Epithelial cell of proximal tubule (primary cell): ENCODE measurements at regions not wholly inside any gene's neighbourhood (a gene's known extent, or its start where the extent isn't known, plus 50 kb on each side); places are given as distances from the start of the nearest gene placed in this dataset.
"Not testable (repeated sequence)": the region's sequence is repeated elsewhere in the genome, so short reads cannot be mapped to it uniquely, and the experiment has no call there.

Source experiments
- DNase-seq: peaks from one replicate; pipeline ENCODE4 v3.0.0-alpha.2; 2011; ENCODE audit warnings: low read depth
- H3K4me3 ChIP-seq: 2 replicates; pipeline ENCODE4 v1.5.1; 2011; ENCODE audit warnings: low read depth, mild to moderate bottlenecking, low read length
- TF ChIP-seq, protein P1 (sequence below): conservative IDR thresholded peaks from 2 replicates; pipeline ENCODE4 v1.5.1; 2012; ENCODE audit warnings: low read depth, mild to moderate bottlenecking, low read length

DNA sequence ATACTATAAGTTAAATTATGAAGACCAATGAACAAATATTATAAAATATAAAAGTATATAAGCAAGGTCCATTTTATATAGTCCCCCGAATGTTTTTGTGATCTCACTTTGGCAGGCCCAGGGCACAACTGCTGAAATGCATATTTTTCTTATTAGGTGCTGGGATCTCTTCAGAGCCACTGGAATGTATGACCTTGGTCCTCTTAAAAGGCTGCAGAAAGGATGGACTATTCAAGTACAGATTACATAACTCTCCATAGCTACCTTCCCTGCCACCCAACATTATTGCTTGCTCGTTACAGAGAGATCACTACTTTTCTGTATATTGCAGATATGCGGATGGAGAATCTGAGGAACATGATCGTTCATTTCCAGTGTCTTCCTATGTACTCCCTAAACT is 925.6 kb upstream of the CELF4 start:
- no peak overlapping the region for H3K4me3 ChIP-seq
- TF ChIP-seq, protein P1, sequence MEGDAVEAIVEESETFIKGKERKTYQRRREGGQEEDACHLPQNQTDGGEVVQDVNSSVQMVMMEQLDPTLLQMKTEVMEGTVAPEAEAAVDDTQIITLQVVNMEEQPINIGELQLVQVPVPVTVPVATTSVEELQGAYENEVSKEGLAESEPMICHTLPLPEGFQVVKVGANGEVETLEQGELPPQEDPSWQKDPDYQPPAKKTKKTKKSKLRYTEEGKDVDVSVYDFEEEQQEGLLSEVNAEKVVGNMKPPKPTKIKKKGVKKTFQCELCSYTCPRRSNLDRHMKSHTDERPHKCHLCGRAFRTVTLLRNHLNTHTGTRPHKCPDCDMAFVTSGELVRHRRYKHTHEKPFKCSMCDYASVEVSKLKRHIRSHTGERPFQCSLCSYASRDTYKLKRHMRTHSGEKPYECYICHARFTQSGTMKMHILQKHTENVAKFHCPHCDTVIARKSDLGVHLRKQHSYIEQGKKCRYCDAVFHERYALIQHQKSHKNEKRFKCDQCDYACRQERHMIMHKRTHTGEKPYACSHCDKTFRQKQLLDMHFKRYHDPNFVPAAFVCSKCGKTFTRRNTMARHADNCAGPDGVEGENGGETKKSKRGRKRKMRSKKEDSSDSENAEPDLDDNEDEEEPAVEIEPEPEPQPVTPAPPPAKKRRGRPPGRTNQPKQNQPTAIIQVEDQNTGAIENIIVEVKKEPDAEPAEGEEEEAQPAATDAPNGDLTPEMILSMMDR, result no peak
- no peak for DNase-seq

DNA sequence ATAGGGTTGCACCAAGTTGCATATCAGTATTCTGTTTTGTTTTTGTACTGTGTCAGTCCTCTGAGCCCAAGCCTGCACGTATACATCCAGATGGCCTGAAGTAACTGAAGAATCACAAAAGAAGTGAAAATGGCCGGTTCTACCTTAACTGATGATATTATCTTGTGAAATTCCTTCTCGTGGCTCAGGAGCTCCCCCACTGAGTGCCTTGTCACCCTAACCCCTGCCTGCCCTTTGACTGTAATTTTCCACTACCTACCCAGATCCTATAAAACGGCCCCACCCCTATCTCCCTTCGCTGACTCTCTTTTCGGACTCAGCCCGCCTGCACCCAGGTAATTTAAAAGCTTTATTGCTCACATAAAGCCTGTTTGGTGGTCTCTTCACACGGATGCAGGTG is 924.1 kb upstream of the CELF4 start:
- DNase-seq, H3K4me3 ChIP-seq: not testable (repeated sequence)

DNA sequence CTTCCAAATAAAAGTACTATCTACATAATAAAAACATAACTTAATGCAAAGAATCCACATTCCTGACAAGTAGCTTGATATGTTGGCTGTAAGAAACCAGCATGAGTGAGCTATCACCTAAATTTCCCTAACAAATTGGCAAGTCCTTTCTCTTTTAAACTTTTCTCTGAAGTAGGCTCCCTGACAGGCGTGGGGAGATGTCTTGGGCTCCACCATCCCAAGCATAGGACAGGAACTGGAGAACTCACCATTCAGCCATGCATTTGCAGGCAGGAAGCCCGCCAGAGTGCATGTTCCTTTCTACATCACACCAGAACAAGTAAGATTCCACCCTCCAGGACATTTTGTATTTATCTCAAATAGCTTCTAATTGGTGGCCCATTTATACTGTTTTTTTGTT is 921.9 kb upstream of the CELF4 start:
- no peak overlapping the region for H3K4me3 ChIP-seq
- TF ChIP-seq, protein P1, result no peak
- no peak for DNase-seq

DNA sequence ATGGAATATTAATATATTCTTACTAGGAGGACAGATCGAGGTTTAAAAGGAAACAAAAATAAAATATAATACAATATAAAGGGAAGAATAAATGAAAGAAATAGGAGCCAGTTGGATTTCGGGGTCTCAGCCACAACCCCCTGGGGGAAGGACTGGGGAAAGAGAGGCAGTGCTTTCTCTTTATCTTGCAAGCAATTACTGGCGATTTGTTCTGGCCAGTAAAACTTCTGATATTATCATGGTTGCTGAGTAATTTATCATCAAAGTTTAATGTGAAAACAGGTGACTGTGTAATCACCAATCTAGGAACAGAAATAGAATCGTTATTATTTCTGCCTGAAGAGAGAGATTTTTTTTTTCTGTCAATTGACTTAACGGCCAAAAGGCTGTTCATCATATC is 917.7 kb upstream of the CELF4 start:
- H3K4me3 ChIP-seq, result no peak overlapping the region
- no peak for DNase-seq
- TF ChIP-seq, protein P1, result no peak

DNA sequence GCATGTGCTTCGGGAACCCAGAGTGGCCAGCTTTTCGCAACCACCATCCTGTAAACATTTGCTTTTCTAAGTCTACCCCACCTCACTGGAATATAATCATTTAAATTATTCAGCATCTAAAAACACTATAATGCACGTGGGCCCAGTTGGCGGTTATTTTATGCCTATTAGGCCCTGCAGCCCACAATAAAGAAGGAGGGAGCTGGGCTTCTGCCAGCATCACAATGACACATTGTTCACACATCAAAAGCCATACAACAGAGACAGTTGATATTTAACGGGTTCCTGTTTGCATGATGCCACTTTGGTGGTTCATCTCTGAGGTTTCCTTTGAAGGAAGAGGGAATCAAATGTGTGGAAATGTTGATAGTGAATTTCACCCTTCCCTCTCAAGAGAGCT is 916.0 kb upstream of the CELF4 start:
- TF ChIP-seq, protein P1, result no peak
- no peak for DNase-seq
- no peak overlapping the region for H3K4me3 ChIP-seq

DNA sequence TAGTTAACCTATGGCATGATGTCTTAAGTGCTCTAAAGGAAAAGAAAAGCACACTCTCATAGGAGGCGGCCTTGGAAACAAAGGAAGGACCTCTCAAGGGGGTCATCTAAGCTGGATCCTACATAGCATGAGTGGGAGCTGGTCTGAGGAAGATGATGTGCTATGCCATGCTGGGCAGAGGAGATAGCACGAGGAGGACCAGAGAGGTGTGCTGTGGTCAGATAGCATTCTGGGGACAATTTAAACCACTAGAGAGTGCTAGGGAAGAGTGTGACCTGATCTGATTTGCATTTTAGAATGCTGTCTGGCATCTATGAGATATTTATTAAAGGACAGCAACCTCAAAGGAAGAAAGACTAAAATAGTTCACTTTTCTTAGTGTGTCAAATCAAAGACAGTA is 910.1 kb upstream of the CELF4 start:
- DNase-seq, result no peak
- H3K4me3 ChIP-seq, result no peak overlapping the region
- TF ChIP-seq, protein P1, result no peak

DNA sequence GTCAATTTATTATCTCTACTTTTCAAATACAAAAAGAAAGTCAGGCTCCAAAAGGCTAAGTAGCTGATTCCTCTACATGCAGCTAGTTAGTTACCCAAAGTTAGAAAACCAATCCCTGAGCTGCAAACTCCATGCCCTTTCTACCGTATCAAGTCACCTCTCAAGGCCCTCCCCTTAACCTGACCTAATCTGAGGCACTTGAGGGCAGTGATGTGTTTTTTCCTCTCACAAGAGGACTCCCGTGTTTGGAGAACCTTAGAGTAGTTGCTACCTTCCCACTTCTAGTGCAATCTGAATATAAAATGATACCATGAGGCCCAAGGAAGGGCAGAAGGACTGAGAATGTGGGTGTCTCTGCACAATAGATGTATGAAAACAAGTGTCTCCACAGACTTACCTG is 907.9 kb upstream of the CELF4 start:
- no peak overlapping the region for H3K4me3 ChIP-seq
- DNase-seq, result no peak
- TF ChIP-seq, protein P1, result no peak

DNA sequence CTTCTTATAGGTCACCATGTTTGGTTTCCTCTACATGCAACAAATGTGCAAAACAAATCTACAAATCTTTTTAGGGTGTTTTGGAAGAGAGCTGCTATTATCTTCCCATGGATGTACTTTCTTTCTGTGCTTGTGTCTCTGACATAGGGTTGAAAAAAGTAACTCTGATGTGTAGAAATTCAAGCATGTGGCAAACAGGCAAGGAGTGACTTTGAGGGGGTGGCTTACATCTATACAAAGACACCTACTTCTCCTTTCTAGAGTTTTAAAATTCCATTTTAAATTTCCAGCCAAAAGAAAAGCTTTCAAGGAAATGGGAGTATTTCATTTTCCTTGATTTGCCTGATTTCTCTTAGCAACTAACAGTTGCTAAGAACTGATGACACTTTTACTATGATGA is 904.8 kb upstream of the CELF4 start:
- H3K4me3 ChIP-seq, result no peak overlapping the region
- no peak for DNase-seq
- TF ChIP-seq, protein P1, result no peak
